GM23248 (cell line): ENCODE measurements at regions not wholly inside any gene's neighbourhood (a gene's known extent, or its start where the extent isn't known, plus 50 kb on each side); places are given as distances from the start of the nearest gene placed in this dataset.

Experiments
- DNase-seq: peaks from one replicate; pipeline ENCODE4 v3.0.0-alpha.2; 2015
- H2AFZ ChIP-seq: fragments of 200-600 bp; sonication (generic); 2 replicates; pipeline ENCODE4 v1.6.1; 2016; ENCODE audit warnings: antibody characterized with exemption
- H3F3A ChIP-seq: fragments of 200-600 bp; sonication (generic); 2 replicates; pipeline ENCODE4 v1.6.1; 2016; ENCODE audit warnings: mild to moderate bottlenecking, antibody characterized with exemption, mixed run types; ENCODE audit not compliant: insufficient read depth
- H3K27ac ChIP-seq: fragments of 200-600 bp; sonication (generic); 2 replicates; pipeline ENCODE4 v1.5.1; 2016; ENCODE audit warnings: mild to moderate bottlenecking
- H3K27me3 ChIP-seq: fragments of 200-600 bp; sonication (generic); replicated peaks from 2 replicates; pipeline ENCODE4 v1.6.1; 2016; ENCODE audit warnings: mild to moderate bottlenecking; ENCODE audit not compliant: insufficient read depth
- H3K36me3 ChIP-seq: fragments of 200-600 bp; sonication (generic); 2 replicates; pipeline ENCODE4 v1.6.1; 2016; ENCODE audit warnings: low read depth, mild to moderate bottlenecking
- H3K4me1 ChIP-seq: fragments of 200-600 bp; sonication (generic); 2 replicates; pipeline ENCODE4 v1.6.1; 2016; ENCODE audit warnings: mild to moderate bottlenecking; ENCODE audit not compliant: insufficient read depth
- H3K4me2 ChIP-seq: fragments of 200-600 bp; sonication (generic); one replicate; pipeline ENCODE4 v1.6.1; 2016; ENCODE audit warnings: mild to moderate bottlenecking; ENCODE audit not compliant: unreplicated experiment
- H3K4me3 ChIP-seq: fragments of 200-600 bp; sonication (generic); 2 replicates; pipeline ENCODE4 v1.5.1; 2016; ENCODE audit warnings: mild to moderate bottlenecking
- H3K79me2 ChIP-seq: fragments of 200-600 bp; sonication (generic); 2 replicates; pipeline ENCODE4 v1.6.1; 2016; ENCODE audit warnings: mild to moderate bottlenecking; ENCODE audit not compliant: insufficient read depth
- H3K9ac ChIP-seq: fragments of 200-600 bp; sonication (generic); 2 replicates; pipeline ENCODE4 v1.6.1; 2016; ENCODE audit warnings: mild to moderate bottlenecking
- H3K9me2 ChIP-seq: fragments of 200-600 bp; sonication (generic); 2 replicates; pipeline ENCODE4 v1.6.1; 2016; ENCODE audit warnings: mixed run types, mild to moderate bottlenecking, moderate library complexity; ENCODE audit not compliant: insufficient read depth
- H3K9me3 ChIP-seq: fragments of 200-600 bp; sonication (generic); one replicate; pipeline ENCODE4 v1.6.1; 2017; ENCODE audit warnings: low read depth
- H4K20me1 ChIP-seq: fragments of 200-600 bp; sonication (generic); 2 replicates; pipeline ENCODE4 v1.6.0; 2016; ENCODE audit not compliant: insufficient read depth
- EZH2 ChIP-seq: fragments of 200-600 bp; sonication (generic); IDR thresholded peaks from 2 replicates; pipeline ENCODE4 v1.6.1; 2018; ENCODE audit warnings: antibody characterized with exemption, mild to moderate bottlenecking; ENCODE audit not compliant: insufficient read depth, poor library complexity, severe bottlenecking
- EZH2phosphoT487 ChIP-seq: fragments of 200-600 bp; sonication (generic); IDR thresholded peaks from 2 replicates; pipeline ENCODE4 v1.6.1; 2018; ENCODE audit warnings: antibody characterized with exemption, moderate library complexity, mild to moderate bottlenecking, low read depth; ENCODE audit not compliant: insufficient read depth
- WGBS, 2 experiments: methylation state at CpG; one replicate each; pipeline ENCODE4 v1.1.6; 2015 to 2017; ENCODE audit warnings: low lambda C conversion rate in 2 of 2, low coverage in 1 of 2; ENCODE audit errors: missing lambda C conversion rate in 2 of 2; 5-methylcytosine and 5-hydroxymethylcytosine counted together
- in situ Hi-C: fragments of 300-500 bp; cut with MboI; formaldehyde crosslinking; loops from 2 replicates; pipeline ENCODE4 v1.15.0; 2020

- no peak for DNase-seq
- Histone ChIP-seq H3K27me3 (no peaks in the 10 kb centered on the region), H3K9me2 (no peaks in the 10 kb centered on the region), H3F3A (no peaks in the 10 kb centered on the region), H3K36me3 (no peaks in the 10 kb centered on the region), H3K4me1 (no peaks in the 10 kb centered on the region), H3K79me2 (no peaks in the 10 kb centered on the region), H3K4me2 (no peak overlapping the region), H3K9me3 (no peaks in the 10 kb centered on the region), H2AFZ (no peak overlapping the region), H3K27ac (no peak overlapping the region), H4K20me1 (no peaks in the 10 kb centered on the region), H3K4me3 (no peak overlapping the region), H3K9ac (no peak overlapping the region)
- 19 to 21% methylated on average over 6 of the region's 6 CpGs for WGBS, 2 experiments
- in situ Hi-C loops, result no loop called here
- TF ChIP-seq EZH2 (no peak), EZH2phosphoT487 (no peak)
Observed at GRCh38 chr6:22804620-22805261, 235.4 kb downstream of the HDGFL1 start.

DNA sequence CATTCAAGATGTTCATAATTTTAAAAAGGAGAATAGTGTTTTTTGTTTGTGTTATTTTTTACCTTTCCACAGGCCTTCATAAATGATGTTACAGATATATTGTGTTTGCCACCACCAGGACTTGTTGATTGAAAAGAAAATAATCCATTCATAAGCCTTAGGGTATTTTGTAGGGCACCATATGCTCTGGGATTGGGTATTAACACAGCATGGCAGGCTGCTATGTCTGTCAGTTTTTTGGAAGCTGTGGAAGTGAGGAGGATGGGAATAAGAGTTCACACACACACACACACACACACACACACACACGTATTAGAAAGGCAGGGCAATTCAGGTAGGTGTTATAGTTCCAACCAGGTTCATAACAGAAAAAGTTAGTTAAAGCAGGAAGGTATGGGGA is 237.9 kb downstream of the HDGFL1 start:
- Histone ChIP-seq H2AFZ (no peak overlapping the region), H3K9me3 (no peaks in the 10 kb centered on the region), H3K79me2 (no peaks in the 10 kb centered on the region), H3K9me2 (no peaks in the 10 kb centered on the region), H3K36me3 (no peaks in the 10 kb centered on the region), H3K9ac (no peak overlapping the region), H3K4me1 (no peaks in the 10 kb centered on the region), H3K4me3 (no peak overlapping the region), H3K27me3 (no peaks in the 10 kb centered on the region), H3K27ac (no peak overlapping the region), H4K20me1 (no peaks in the 10 kb centered on the region), H3K4me2 (no peak overlapping the region), H3F3A (no peaks in the 10 kb centered on the region)
- DNase-seq, result no peak
- 32 to 50% methylated on average over 1 of the region's 1 CpG for WGBS, 2 experiments
- TF ChIP-seq EZH2, result no peak
- no peak for TF ChIP-seq EZH2phosphoT487
- in situ Hi-C loops, result no loop called here

DNA sequence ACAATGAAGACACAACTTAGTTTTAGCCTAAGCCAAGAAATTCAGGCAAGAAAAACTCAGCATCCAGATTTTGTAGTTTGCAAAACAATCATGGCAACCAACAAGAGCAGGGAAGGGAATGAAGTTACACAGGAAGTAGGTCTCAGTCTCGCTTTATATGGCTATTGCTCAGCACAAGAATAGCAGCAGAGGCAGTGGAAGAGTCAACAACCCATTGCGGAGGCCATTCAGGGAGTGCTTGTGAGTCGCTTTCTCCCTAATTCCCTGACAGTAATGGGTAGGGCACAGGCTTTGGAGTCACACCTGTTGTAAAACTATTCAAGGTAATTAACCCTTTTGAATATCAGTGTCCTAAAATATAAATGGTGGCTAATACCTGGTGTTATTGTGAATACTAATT is 238.5 kb downstream of the HDGFL1 start:
- Histone ChIP-seq H3K4me1 (no peaks in the 10 kb centered on the region), H3K27ac (no peak overlapping the region), H3K36me3 (no peaks in the 10 kb centered on the region), H3K4me2 (no peak overlapping the region), H3K9me3 (no peaks in the 10 kb centered on the region), H3F3A (no peaks in the 10 kb centered on the region), H3K9me2 (no peaks in the 10 kb centered on the region), H3K4me3 (no peak overlapping the region), H3K79me2 (no peaks in the 10 kb centered on the region), H4K20me1 (no peaks in the 10 kb centered on the region), H3K9ac (no peak overlapping the region), H2AFZ (no peak overlapping the region), H3K27me3 (no peaks in the 10 kb centered on the region)
- no peak for DNase-seq
- in situ Hi-C loops, result no loop called here
- no peak for TF ChIP-seq EZH2phosphoT487
- no peak for TF ChIP-seq EZH2
- WGBS, 2 experiments, result 77 to 82% methylated on average over 3 of the region's 3 CpGs

DNA sequence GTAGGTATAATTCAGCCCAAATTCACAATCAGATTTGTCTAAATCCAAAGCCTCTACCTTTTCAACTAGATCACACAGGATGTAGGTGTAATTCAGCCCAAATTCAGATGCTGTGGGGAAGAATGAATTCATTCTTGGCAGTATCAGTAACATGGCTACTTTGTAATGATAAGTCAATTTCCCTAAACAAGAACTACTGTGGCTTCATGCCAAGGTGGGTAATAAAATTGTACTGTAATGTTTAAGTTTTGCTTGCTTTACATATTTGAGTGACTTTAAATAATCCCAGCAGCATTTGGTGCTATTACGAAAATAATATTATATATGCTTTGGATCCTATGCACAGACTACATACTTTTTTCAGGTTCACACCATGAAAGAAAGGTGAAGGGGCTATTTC is 239.1 kb downstream of the HDGFL1 start:
- Histone ChIP-seq H3K9me3 (no peaks in the 10 kb centered on the region), H3K27me3 (no peaks in the 10 kb centered on the region), H3K36me3 (no peaks in the 10 kb centered on the region), H3K4me1 (no peaks in the 10 kb centered on the region), H3K9ac (no peak overlapping the region), H4K20me1 (no peaks in the 10 kb centered on the region), H3F3A (no peaks in the 10 kb centered on the region), H3K9me2 (no peaks in the 10 kb centered on the region), H3K4me2 (no peak overlapping the region), H3K4me3 (no peak overlapping the region), H3K27ac (no peak overlapping the region), H3K79me2 (no peaks in the 10 kb centered on the region), H2AFZ (no peak overlapping the region)
- 86 to 91% methylated on average over 1 of the region's 1 CpG for WGBS, 2 experiments
- no peak for DNase-seq
- no peak for TF ChIP-seq EZH2
- TF ChIP-seq EZH2phosphoT487, result no peak
- in situ Hi-C loops, result no loop called here

DNA sequence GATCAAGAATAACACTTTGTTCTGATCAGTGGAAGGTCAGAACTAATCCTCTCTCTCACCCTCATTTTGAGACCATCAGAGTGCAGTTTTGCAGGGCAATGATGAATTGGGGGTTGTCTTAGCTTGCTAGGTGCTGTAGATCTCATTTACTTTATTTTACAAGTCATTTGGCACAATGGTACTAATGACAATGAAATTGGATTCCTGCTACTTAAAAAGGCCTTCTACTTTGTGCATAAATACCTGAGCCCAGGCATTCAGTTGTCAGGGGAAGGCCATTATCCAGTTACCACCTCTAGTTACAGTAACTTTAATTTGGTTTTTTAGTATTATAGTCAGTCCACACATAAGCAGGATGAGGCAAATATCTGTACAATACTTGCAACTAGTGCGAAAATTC is 240.0 kb downstream of the HDGFL1 start:
- no peak overlapping the region for H3K9ac ChIP-seq
- no peaks in the 10 kb centered on the region for H3K79me2 ChIP-seq
- no peak for DNase-seq
- no peaks in the 10 kb centered on the region for H3K36me3 ChIP-seq
- H3K9me3 ChIP-seq, result no peaks in the 10 kb centered on the region
- WGBS, 2 experiments, result 50 to 67% methylated on average over 1 of the region's 1 CpG
- no peaks in the 10 kb centered on the region for H3F3A ChIP-seq
- no peak overlapping the region for H3K4me3 ChIP-seq
- no peaks in the 10 kb centered on the region for H4K20me1 ChIP-seq
- no peak overlapping the region for H2AFZ ChIP-seq
- H3K4me2 ChIP-seq, result no peak overlapping the region
- no peak for TF ChIP-seq EZH2
- no peak for TF ChIP-seq EZH2phosphoT487
- no peaks in the 10 kb centered on the region for H3K9me2 ChIP-seq
- in situ Hi-C loops, result no loop called here
- no peaks in the 10 kb centered on the region for H3K4me1 ChIP-seq
- no peaks in the 10 kb centered on the region for H3K27me3 ChIP-seq
- H3K27ac ChIP-seq, result no peak overlapping the region
